D721Med (cell line): ENCODE measurements at regions not wholly inside any gene's neighbourhood (a gene's known extent, or its start where the extent isn't known, plus 50 kb on each side); places are given as distances from the start of the nearest gene placed in this dataset.

Source experiments
- DNase-seq: peaks from one replicate; pipeline ENCODE4 v3.0.0; 2011; ENCODE audit warnings: low spot score; ENCODE audit not compliant: insufficient read length
- FAIRE-seq: peaks from 2 replicates; lab custom pipeline; 2011; peaks lifted over from hg19 to GRCh38; lab: Jason Lieb, UNC
- TF ChIP-seq, protein P1 (sequence below): IDR thresholded peaks from 2 replicates; pipeline ENCODE4 v1.5.1; 2012; ENCODE audit warnings: mild to moderate bottlenecking, control low read depth; ENCODE audit not compliant: insufficient read depth; ENCODE audit errors: missing control alignments

GRCh38 chr1:186620566-186621350, 59.5 kb downstream of the PTGS2 start:
- TF ChIP-seq, protein P1, sequence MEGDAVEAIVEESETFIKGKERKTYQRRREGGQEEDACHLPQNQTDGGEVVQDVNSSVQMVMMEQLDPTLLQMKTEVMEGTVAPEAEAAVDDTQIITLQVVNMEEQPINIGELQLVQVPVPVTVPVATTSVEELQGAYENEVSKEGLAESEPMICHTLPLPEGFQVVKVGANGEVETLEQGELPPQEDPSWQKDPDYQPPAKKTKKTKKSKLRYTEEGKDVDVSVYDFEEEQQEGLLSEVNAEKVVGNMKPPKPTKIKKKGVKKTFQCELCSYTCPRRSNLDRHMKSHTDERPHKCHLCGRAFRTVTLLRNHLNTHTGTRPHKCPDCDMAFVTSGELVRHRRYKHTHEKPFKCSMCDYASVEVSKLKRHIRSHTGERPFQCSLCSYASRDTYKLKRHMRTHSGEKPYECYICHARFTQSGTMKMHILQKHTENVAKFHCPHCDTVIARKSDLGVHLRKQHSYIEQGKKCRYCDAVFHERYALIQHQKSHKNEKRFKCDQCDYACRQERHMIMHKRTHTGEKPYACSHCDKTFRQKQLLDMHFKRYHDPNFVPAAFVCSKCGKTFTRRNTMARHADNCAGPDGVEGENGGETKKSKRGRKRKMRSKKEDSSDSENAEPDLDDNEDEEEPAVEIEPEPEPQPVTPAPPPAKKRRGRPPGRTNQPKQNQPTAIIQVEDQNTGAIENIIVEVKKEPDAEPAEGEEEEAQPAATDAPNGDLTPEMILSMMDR = no peak
- FAIRE-seq (no peak), DNase-seq (no peak)

- DNase-seq (no peak), FAIRE-seq (no peak)
- TF ChIP-seq, protein P1 = no peak
Measured at GRCh38 chr1:186618401-186619170, 61.6 kb downstream of the PTGS2 start.

GRCh38 chr1:186617926-186618325, 62.3 kb downstream of the PTGS2 start:
- FAIRE-seq (no peak), DNase-seq (no peak)
- TF ChIP-seq, protein P1 = no peak

GRCh38 chr1:186616511-186616910, 63.7 kb downstream of the PTGS2 start:
- TF ChIP-seq, protein P1 = no peak
- no peak for FAIRE-seq

DNA sequence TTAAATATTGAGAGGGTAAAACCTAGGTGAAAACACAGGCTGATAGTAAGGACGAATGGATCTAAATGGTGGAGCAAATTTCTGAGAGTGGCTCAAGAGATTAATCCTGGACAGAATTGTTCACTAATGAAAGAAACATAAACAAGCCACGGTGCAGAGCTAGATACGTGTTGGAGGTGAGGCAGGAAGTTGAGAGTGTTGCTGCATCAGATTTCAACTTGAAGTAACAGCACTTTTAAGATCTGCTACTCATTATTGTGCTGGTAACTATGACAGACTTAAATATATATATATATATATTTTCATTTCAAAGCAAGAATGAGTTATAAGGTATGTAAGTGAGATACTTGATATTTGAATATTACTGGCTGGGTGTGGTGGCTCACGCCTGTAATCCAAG, 64.9 kb downstream of the PTGS2 start:
- TF ChIP-seq, protein P1 = no peak
- DNase-seq (no peak), FAIRE-seq (no peak)

More at GRCh38 chr1:186616511-186616910, 63.7 kb downstream of the PTGS2 start:
- no peak for DNase-seq

GRCh38 chr1:186611156-186611555, 69.1 kb downstream of the PTGS2 start:
- FAIRE-seq (no peak), DNase-seq (no peak)
- TF ChIP-seq, protein P1 = no peak
